MCF 10A (cell line): ENCODE measurements at regions not wholly inside any gene's neighbourhood (a gene's known extent, or its start where the extent isn't known, plus 50 kb on each side); places are given as distances from the start of the nearest gene placed in this dataset.

Source experiments
- BruUV-seq: library from RNA; stranded (reverse); fragments of 400-500 nt; replicated peaks from 2 replicates; lab custom pipeline; 2021; lab: Mats Ljungman, UMichigan
- CTCF ChIA-PET: fragments of 300-600 bp; sonication (Branson Sonifier 250); formaldehyde crosslinking; extraction: SDS; loops from one replicate; lab custom pipeline; 2021; ENCODE audit warnings: antibody characterized with exemption, inconsistent platforms; lab: Yijun Ruan, JAX
- POLR2A ChIA-PET: fragments of 300-600, 350-650 bp; sonication (Branson Sonifier 250); formaldehyde crosslinking; extraction: SDS; loops from one replicate; lab custom pipeline; 2020; ENCODE audit warnings: antibody characterized with exemption, inconsistent platforms; lab: Yijun Ruan, JAX
- DNase-seq: peaks from one replicate; pipeline ENCODE4 v3.0.0-alpha.2; 2018; ENCODE audit not compliant: unreplicated experiment
- H3K27ac Mint-ChIP-seq: one replicate; pipeline ENCODE4 v1.8.0; 2022; ENCODE audit warnings: mild to moderate bottlenecking, low read depth, mixed read lengths; ENCODE audit not compliant: unreplicated experiment
- H3K27me3 Mint-ChIP-seq: one replicate; pipeline ENCODE4 v1.8.0; 2022; ENCODE audit warnings: mixed read lengths; ENCODE audit not compliant: insufficient read depth, unreplicated experiment
- H3K36me3 Mint-ChIP-seq: one replicate; pipeline ENCODE4 v1.8.0; 2022; ENCODE audit warnings: mild to moderate bottlenecking, moderate library complexity, mixed read lengths; ENCODE audit not compliant: insufficient read depth, unreplicated experiment
- H3K4me1 Mint-ChIP-seq: one replicate; pipeline ENCODE4 v1.8.0; 2022; ENCODE audit warnings: mixed read lengths; ENCODE audit not compliant: insufficient read depth, unreplicated experiment
- H3K4me3 Mint-ChIP-seq: one replicate; pipeline ENCODE4 v1.8.0; 2022; ENCODE audit warnings: mild to moderate bottlenecking, moderate library complexity, mixed read lengths; ENCODE audit not compliant: unreplicated experiment
- H3K9me3 Mint-ChIP-seq: one replicate; pipeline ENCODE4 v1.8.0; 2022; ENCODE audit warnings: mixed read lengths; ENCODE audit not compliant: unreplicated experiment
- intact Hi-C: fragments of 100-400 bp; cut with micrococcal nuclease; formaldehyde crosslinking; loops from 2 replicates; pipeline ENCODE4 v1.14.1; 2022
- TF ChIP-seq, protein P1 (sequence below): fragments of 200-600 bp; IDR thresholded peaks from one replicate; pipeline ENCODE4 v1.8.0; 2022; ENCODE audit warnings: antibody characterized with exemption, mild to moderate bottlenecking; ENCODE audit not compliant: unreplicated experiment

DNA sequence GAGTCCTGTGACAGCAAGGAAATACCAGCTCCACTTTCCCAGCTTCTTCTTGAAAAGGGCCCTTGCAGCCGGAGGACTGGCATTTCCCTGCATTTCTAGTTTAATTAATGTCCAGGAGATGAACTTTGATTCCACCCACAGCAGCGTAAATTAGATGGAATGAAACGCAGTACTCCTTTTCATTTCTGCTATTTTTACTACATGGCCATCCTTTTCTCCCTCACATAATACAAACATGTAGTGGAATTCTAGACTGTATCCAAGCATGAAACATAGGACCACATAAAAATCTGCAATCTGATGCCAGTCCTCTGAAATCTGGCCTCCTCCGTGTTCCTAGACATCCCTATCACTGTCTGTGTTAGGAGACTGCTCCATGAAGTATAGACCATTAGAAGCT is 403.2 kb downstream of the NR2F2 start:
- BruUV-seq: no TSS peak
- TF ChIP-seq, protein P1, sequence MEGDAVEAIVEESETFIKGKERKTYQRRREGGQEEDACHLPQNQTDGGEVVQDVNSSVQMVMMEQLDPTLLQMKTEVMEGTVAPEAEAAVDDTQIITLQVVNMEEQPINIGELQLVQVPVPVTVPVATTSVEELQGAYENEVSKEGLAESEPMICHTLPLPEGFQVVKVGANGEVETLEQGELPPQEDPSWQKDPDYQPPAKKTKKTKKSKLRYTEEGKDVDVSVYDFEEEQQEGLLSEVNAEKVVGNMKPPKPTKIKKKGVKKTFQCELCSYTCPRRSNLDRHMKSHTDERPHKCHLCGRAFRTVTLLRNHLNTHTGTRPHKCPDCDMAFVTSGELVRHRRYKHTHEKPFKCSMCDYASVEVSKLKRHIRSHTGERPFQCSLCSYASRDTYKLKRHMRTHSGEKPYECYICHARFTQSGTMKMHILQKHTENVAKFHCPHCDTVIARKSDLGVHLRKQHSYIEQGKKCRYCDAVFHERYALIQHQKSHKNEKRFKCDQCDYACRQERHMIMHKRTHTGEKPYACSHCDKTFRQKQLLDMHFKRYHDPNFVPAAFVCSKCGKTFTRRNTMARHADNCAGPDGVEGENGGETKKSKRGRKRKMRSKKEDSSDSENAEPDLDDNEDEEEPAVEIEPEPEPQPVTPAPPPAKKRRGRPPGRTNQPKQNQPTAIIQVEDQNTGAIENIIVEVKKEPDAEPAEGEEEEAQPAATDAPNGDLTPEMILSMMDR: no peak
- no peak overlapping the region for H3K4me3 Mint-ChIP-seq
- ChIA-PET POLR2A (no interaction called here), CTCF (interaction anchor here (0.6 to 0.7 kb wide), 2 partner anchors 16 to 146 kb away, joined by 3 read pairs; no protein-coding TSS in a partner anchor)
- no peaks in the 10 kb centered on the region for H3K36me3 Mint-ChIP-seq
- H3K4me1 Mint-ChIP-seq: no peaks in the 10 kb centered on the region
- no peaks in the 10 kb centered on the region for H3K9me3 Mint-ChIP-seq
- intact Hi-C loops: no loop called here
- no peak for DNase-seq
- no peak overlapping the region for H3K27ac Mint-ChIP-seq
- H3K27me3 Mint-ChIP-seq: peaks cover 68% of the 10 kb centered on the region

DNA sequence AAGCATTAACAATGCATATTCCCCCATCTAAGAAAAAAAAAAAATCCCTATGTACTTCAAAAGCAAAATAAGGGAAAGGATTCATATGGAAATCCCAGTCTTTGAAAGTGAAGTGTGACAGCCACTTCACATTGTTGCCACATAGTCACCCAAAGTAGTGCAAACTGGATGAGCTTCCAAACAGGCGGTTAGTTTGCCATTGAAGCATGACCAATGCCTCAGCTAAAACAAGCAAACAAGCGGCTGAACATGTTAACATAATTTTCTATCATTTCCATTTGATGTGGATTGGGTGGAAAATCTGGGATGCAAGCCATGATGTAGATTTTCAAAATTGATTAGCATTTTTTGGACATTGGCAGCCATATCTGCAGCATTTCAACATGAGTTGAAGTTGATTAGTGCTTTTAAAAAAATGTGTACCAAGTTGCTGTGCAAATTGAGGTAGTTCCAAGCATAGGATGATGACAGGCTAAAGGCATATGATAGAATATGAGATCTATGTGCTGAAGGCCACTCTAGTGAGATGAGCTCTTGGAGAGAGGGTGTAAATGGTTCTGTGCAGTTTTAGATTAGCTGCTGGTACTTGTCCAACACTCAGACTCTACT is 405.2 kb downstream of the NR2F2 start:
- H3K27ac Mint-ChIP-seq: no peak overlapping the region
- TF ChIP-seq, protein P1: no peak
- H3K4me3 Mint-ChIP-seq: no peak overlapping the region
- intact Hi-C loops: no loop called here
- no TSS peak for BruUV-seq
- no peaks in the 10 kb centered on the region for H3K4me1 Mint-ChIP-seq
- no peaks in the 10 kb centered on the region for H3K9me3 Mint-ChIP-seq
- H3K36me3 Mint-ChIP-seq: no peaks in the 10 kb centered on the region
- H3K27me3 Mint-ChIP-seq: peaks cover 68% of the 10 kb centered on the region
- CTCF ChIA-PET: interaction anchor here (0.6 kb wide), 1 partner anchor 1037 kb away, joined by 4 read pairs; no protein-coding TSS in a partner anchor
- POLR2A ChIA-PET: interaction anchor here (0.7 kb wide), 1 partner anchor 517 kb away, joined by 3 read pairs; no protein-coding TSS in a partner anchor
- no peak for DNase-seq

DNA sequence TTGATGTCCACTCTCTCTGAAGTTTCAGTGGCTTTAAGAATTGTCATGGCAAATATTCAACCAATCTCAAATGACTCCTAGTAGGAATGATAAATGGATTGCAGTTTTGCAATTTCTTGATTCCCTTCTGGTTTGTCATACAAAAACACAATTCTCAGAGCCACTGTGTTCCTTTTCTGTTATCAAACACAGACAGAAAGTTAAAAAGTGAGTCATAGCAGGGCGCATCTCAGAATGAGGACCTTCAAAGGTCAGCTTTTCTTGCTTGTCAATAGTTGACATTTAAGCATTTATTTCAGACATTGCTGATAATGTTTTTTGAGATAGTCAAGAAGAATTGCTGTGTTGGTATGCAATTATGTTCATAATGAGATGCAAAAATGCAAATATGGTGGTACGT is 405.9 kb downstream of the NR2F2 start:
- TF ChIP-seq, protein P1: no peak
- no peaks in the 10 kb centered on the region for H3K36me3 Mint-ChIP-seq
- H3K27me3 Mint-ChIP-seq: peaks cover 68% of the 10 kb centered on the region
- no peak for DNase-seq
- CTCF ChIA-PET: interaction anchor here (0.6 kb wide), 1 partner anchor 1037 kb away, joined by 4 read pairs; no protein-coding TSS in a partner anchor
- no peak overlapping the region for H3K27ac Mint-ChIP-seq
- intact Hi-C loops: no loop called here
- POLR2A ChIA-PET: no interaction called here
- no peaks in the 10 kb centered on the region for H3K9me3 Mint-ChIP-seq
- H3K4me3 Mint-ChIP-seq: no peak overlapping the region
- no TSS peak for BruUV-seq
- no peaks in the 10 kb centered on the region for H3K4me1 Mint-ChIP-seq

DNA sequence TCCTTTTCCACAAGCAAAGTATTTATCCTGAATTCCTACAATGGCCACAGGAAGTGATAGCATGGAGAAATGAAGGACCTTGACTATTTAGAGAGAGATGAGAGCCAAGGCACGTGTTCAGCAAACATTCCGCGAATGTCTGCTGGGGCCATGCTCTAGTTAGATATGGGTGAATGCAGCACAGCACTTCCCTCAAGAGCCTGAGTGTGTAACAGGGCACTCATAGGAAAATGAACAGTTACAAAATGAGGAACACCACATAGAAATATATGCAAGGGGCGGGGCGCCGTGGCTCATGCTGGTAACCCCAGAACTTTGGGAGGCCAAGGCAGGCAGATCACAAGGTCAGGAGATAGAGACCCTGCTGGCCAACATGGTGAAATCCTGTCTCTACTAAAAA is 406.9 kb downstream of the NR2F2 start:
- DNase-seq: no peak
- no peaks in the 10 kb centered on the region for H3K9me3 Mint-ChIP-seq
- no peaks in the 10 kb centered on the region for H3K4me1 Mint-ChIP-seq
- no peak overlapping the region for H3K4me3 Mint-ChIP-seq
- POLR2A ChIA-PET: no interaction called here
- intact Hi-C loops: no loop called here
- CTCF ChIA-PET: interaction anchor here (0.6 kb wide), 1 partner anchor 51 kb away, joined by 5 read pairs; no protein-coding TSS in a partner anchor
- no peak overlapping the region for H3K27ac Mint-ChIP-seq
- H3K27me3 Mint-ChIP-seq: peaks cover 70% of the 10 kb centered on the region
- TF ChIP-seq, protein P1: no peak
- H3K36me3 Mint-ChIP-seq: no peaks in the 10 kb centered on the region
- no TSS peak for BruUV-seq
